H1 (cell line): ENCODE measurements at regions not wholly inside any gene's neighbourhood (a gene's known extent, or its start where the extent isn't known, plus 50 kb on each side); places are given as distances from the start of the nearest gene placed in this dataset.

Source experiments
- CTCF ChIA-PET: fragments of 300-600 bp; sonication (Branson Sonifier 250); formaldehyde crosslinking; loops from one replicate; lab custom pipeline; 2021; ENCODE audit not compliant: partially characterized antibody; lab: Charles Lee
- POLR2A ChIA-PET: fragments of 300-600 bp; sonication (Branson Sonifier 250); formaldehyde crosslinking; loops from one replicate; lab custom pipeline; 2021; ENCODE audit warnings: inconsistent platforms; ENCODE audit not compliant: partially characterized antibody; lab: Charles Lee
- DNase-seq, 2 experiments: peaks; one replicate each; pipeline versions ENCODE4 v3.0.0 to v3.0.0-alpha.2; 2010 to 2022; ENCODE audit warnings: low spot score in 2 of 2, low read depth in 1 of 2, mixed read lengths in 1 of 2
- FAIRE-seq: peaks from 2 replicates; lab custom pipeline; 2011; peaks lifted over from hg19 to GRCh38; lab: Jason Lieb, UNC
- H2AFZ ChIP-seq: 2 replicates; pipeline ENCODE4 v1.8.1; 2012; ENCODE audit warnings: low read length, inconsistent platforms
- H2AK5ac ChIP-seq: 2 replicates; pipeline ENCODE4 v1.6.1; 2013; ENCODE audit warnings: low read depth, low read length
- H2BK120ac ChIP-seq: replicated peaks from 2 replicates; pipeline ENCODE3; 2013; ENCODE audit warnings: low read depth, low read length, inconsistent platforms
- H2BK12ac ChIP-seq: 2 replicates; pipeline ENCODE4 v1.6.1; 2013; ENCODE audit warnings: low read depth, low read length
- H2BK15ac ChIP-seq: 2 replicates; pipeline ENCODE4 v1.6.1; 2013; ENCODE audit warnings: low read length
- H2BK20ac ChIP-seq: 2 replicates; pipeline ENCODE4 v1.6.1; 2013; ENCODE audit warnings: low read length
- H2BK5ac ChIP-seq: 2 replicates; pipeline ENCODE4 v1.6.1; 2013; ENCODE audit warnings: low read depth, low read length
- H3K14ac ChIP-seq: 2 replicates; pipeline ENCODE4 v1.6.1; 2013; ENCODE audit warnings: inconsistent platforms; ENCODE audit not compliant: insufficient read length
- H3K18ac ChIP-seq: 2 replicates; pipeline ENCODE4 v1.6.1; 2013; ENCODE audit warnings: low read length; ENCODE audit errors: extremely low read depth
- H3K23ac ChIP-seq: 2 replicates; pipeline ENCODE4 v1.6.1; 2013; ENCODE audit warnings: inconsistent platforms; ENCODE audit not compliant: insufficient read length
- H3K23me2 ChIP-seq: 2 replicates; pipeline ENCODE4 v1.6.1; 2013; ENCODE audit warnings: low read depth, low read length
- H3K27ac ChIP-seq: 2 replicates; pipeline ENCODE4 v1.6.1; 2011; ENCODE audit warnings: low read depth, low read length, inconsistent platforms
- H3K27me3 ChIP-seq, 4 experiments: replicated peaks in 1 of 4; 1 replicate in 1 of 4; 2 replicates in 3 of 4; pipeline versions ENCODE4 v1.6.1 to v1.8.1; 2011 to 2013; ENCODE audit warnings: low read length in 3 of 4, mild to moderate bottlenecking in 3 of 4, inconsistent platforms in 2 of 4, mixed read lengths in 2 of 4, moderate library complexity in 1 of 4; ENCODE audit not compliant: control insufficient read depth in 3 of 4, insufficient read depth in 3 of 4; ENCODE audit errors: extremely low read depth in 1 of 4
- H3K36me3 ChIP-seq, 4 experiments: 2 replicates each; pipeline versions ENCODE4 v1.6.1 to v1.8.1; 2011 to 2013; ENCODE audit warnings: mild to moderate bottlenecking in 4 of 4, low read length in 3 of 4, moderate library complexity in 2 of 4, control low read depth in 1 of 4, inconsistent platforms in 1 of 4; ENCODE audit not compliant: insufficient read depth in 4 of 4, control insufficient read depth in 2 of 4
- H3K4ac ChIP-seq: replicated peaks from 2 replicates; pipeline ENCODE3; 2013; ENCODE audit warnings: low read length, low read depth, mixed read lengths, inconsistent platforms; ENCODE audit not compliant: insufficient read length
- H3K4me1 ChIP-seq, 4 experiments: replicated peaks in 1 of 4; 1 replicate in 1 of 4; 2 replicates in 3 of 4; pipeline versions ENCODE4 v1.6.1 to v1.8.1; 2011 to 2013; ENCODE audit warnings: low read length in 3 of 4, inconsistent platforms in 2 of 4, mixed read lengths in 1 of 4; ENCODE audit not compliant: insufficient read depth in 4 of 4, control insufficient read depth in 3 of 4
- H3K4me2 ChIP-seq, 2 experiments: 2 replicates each; pipeline versions ENCODE4 v1.6.1 to v1.8.1; 2011 to 2013; ENCODE audit warnings: low read depth in 2 of 2, low read length in 2 of 2, control low read depth in 1 of 2, inconsistent platforms in 1 of 2, mild to moderate bottlenecking in 1 of 2; ENCODE audit not compliant: insufficient read depth in 1 of 2
- H3K4me3 ChIP-seq, 4 experiments: fragments of 200-600, 300-600 bp in 1 of 4; sonication (generic), shearing (Covaris generic), sonication (Bioruptor Twin) in 1 of 4; 2 replicates each; pipeline versions ENCODE4 v1.5.1 to v1.8.1; 2011 to 2016; ENCODE audit warnings: low read length in 4 of 4, low read depth in 3 of 4, control low read depth in 2 of 4, inconsistent platforms in 2 of 4, mild to moderate bottlenecking in 2 of 4, mixed read lengths in 1 of 4, moderate library complexity in 1 of 4; ENCODE audit not compliant: insufficient read depth in 2 of 4; ENCODE audit errors: extremely low read depth in 1 of 4
- H3K56ac ChIP-seq: replicated peaks from 2 replicates; pipeline ENCODE3; 2013; ENCODE audit warnings: low read depth, mild to moderate bottlenecking, mixed read lengths, low read length, inconsistent platforms; ENCODE audit not compliant: insufficient read length
- H3K79me1 ChIP-seq: 2 replicates; pipeline ENCODE4 v1.6.1; 2013; ENCODE audit warnings: low read depth, low read length, control low read depth
- H3K79me2 ChIP-seq, 2 experiments: 2 replicates each; pipeline versions ENCODE4 v1.6.1 to v1.8.1; 2012 to 2013; ENCODE audit warnings: low read length in 2 of 2, mild to moderate bottlenecking in 2 of 2, inconsistent platforms in 1 of 2; ENCODE audit not compliant: insufficient read depth in 2 of 2, control insufficient read depth in 1 of 2
- H3K9ac ChIP-seq, 4 experiments: replicated peaks in 1 of 4; 1 replicate in 1 of 4; 2 replicates in 3 of 4; pipeline versions ENCODE4 v1.6.1 to v1.8.1; 2011 to 2013; ENCODE audit warnings: low read depth in 3 of 4, low read length in 3 of 4, control low read depth in 2 of 4, mild to moderate bottlenecking in 2 of 4, moderate library complexity in 2 of 4, inconsistent platforms in 1 of 4; ENCODE audit errors: extremely low read depth in 1 of 4
- H3K9me3 ChIP-seq, 2 experiments: 2 replicates each; pipeline versions ENCODE4 v1.6.1 to v1.8.1; 2012 to 2013; ENCODE audit warnings: mild to moderate bottlenecking in 2 of 2, moderate library complexity in 2 of 2, control low read depth in 1 of 2, inconsistent platforms in 1 of 2, low read depth in 1 of 2, low read length in 1 of 2, mixed read lengths in 1 of 2; ENCODE audit not compliant: insufficient read depth in 2 of 2
- H4K20me1 ChIP-seq, 2 experiments: replicated peaks in 1 of 2; 2 replicates each; pipeline versions ENCODE3 to v1.8.1; 2011 to 2013; ENCODE audit warnings: inconsistent platforms in 2 of 2, low read length in 2 of 2, mild to moderate bottlenecking in 1 of 2; ENCODE audit not compliant: insufficient read depth in 2 of 2, control insufficient read depth in 1 of 2
- H4K5ac ChIP-seq: 2 replicates; pipeline ENCODE4 v1.6.1; 2013; ENCODE audit warnings: low read length, low read depth, mixed read lengths, inconsistent platforms; ENCODE audit not compliant: insufficient read length
- H4K8ac ChIP-seq: 2 replicates; pipeline ENCODE4 v1.8.0; 2013; ENCODE audit warnings: mild to moderate bottlenecking, moderate library complexity, low read length, inconsistent platforms; ENCODE audit not compliant: insufficient read depth; ENCODE audit errors: extremely low read depth
- H4K91ac ChIP-seq: replicated peaks from 2 replicates; pipeline ENCODE3; 2013; ENCODE audit warnings: low read length, mixed read lengths, inconsistent platforms; ENCODE audit not compliant: insufficient read length
- ATF2 ChIP-seq: IDR thresholded peaks from 2 replicates; pipeline ENCODE4 v1.6.1; 2012; ENCODE audit warnings: low read length, inconsistent platforms
- E2F6 ChIP-seq: IDR thresholded peaks from 2 replicates; pipeline ENCODE4 v1.6.1; 2012; ENCODE audit warnings: inconsistent platforms
- GABPA ChIP-seq: IDR thresholded peaks from 2 replicates; pipeline ENCODE4 v1.6.1; 2011; ENCODE audit warnings: mild to moderate bottlenecking, low read length, moderate library complexity, borderline replicate concordance; ENCODE audit not compliant: insufficient read depth
- MAX ChIP-seq: IDR thresholded peaks from 2 replicates; pipeline ENCODE4 v1.6.1; 2012; ENCODE audit warnings: inconsistent platforms
- NANOG ChIP-seq: IDR thresholded peaks from 2 replicates; pipeline ENCODE4 v1.6.1; 2011; ENCODE audit warnings: low read length, low read depth, mild to moderate bottlenecking, inconsistent platforms; ENCODE audit not compliant: insufficient read depth, poor library complexity, severe bottlenecking
- RFX5 ChIP-seq: IDR thresholded peaks from 2 replicates; pipeline ENCODE4 v1.6.1; 2011; ENCODE audit warnings: low read depth, low read length, improper control_type of control experiment, borderline replicate concordance
- WGBS, 2 experiments: shearing (Covaris generic) in 1 of 2; methylation state at CpG; one replicate each; pipeline versions ENCODE4 v1.1.6 to v1.1.7; 2013 to 2015; ENCODE audit warnings: low lambda C conversion rate in 2 of 2, mixed read lengths in 2 of 2, inconsistent platforms in 1 of 2, low coverage in 1 of 2, missing lambda C conversion rate in 1 of 2; ENCODE audit not compliant: insufficient replicate concordance in 2 of 2, insufficient coverage in 1 of 2, insufficient read length in 1 of 2; ENCODE audit errors: extremely low coverage in 1 of 2, missing lambda C conversion rate in 1 of 2; 5-methylcytosine and 5-hydroxymethylcytosine counted together
- TF ChIP-seq, protein P1 (sequence below), 3 experiments: IDR thresholded peaks; 1 replicate in 2 of 3; 2 replicates in 1 of 3; pipeline versions ENCODE4 v1.5.1 to v1.6.1; 2011; ENCODE audit warnings: low read length in 3 of 3, mild to moderate bottlenecking in 3 of 3, inconsistent platforms in 2 of 3, low read depth in 1 of 3, moderate library complexity in 1 of 3; ENCODE audit not compliant: insufficient read depth in 1 of 3; ENCODE audit errors: control extremely low read depth in 1 of 3

- Histone ChIP-seq H2BK15ac (no peak overlapping the region), H3K27me3 (no peaks in the 10 kb centered on the region), H3K56ac (no peak overlapping the region), H3K4me2 (no peak overlapping the region), H3K36me3 (no peaks in the 10 kb centered on the region), H2BK120ac (no peak overlapping the region), H3K9me3 (no peaks in the 10 kb centered on the region), H3K18ac (no peak overlapping the region), H4K5ac (no peak overlapping the region), H4K91ac (no peak overlapping the region), H2BK12ac (no peak overlapping the region), H2AK5ac (no peak overlapping the region), H3K9ac (no peak overlapping the region), H2AFZ (peak overlapping the region; percentile 58; the same call in 1 of the 2 replicates), H2BK5ac (no peak overlapping the region), H3K4me1 (0 out of 7 replicates have a peak, but pooled peaks cover 0 to 2% (median 0%) of the 10 kb centered on the region in 4 experiments), H3K14ac (no peak overlapping the region), H2BK20ac (no peak overlapping the region), H3K4me3 (no peak overlapping the region), H3K27ac (no peak overlapping the region), H3K79me1 (no peaks in the 10 kb centered on the region), H4K8ac (no peak overlapping the region), H4K20me1 (no peaks in the 10 kb centered on the region), H3K79me2 (no peaks in the 10 kb centered on the region), H3K23me2 (no peaks in the 10 kb centered on the region), H3K23ac (no peak overlapping the region), H3K4ac (no peak overlapping the region)
- POLR2A ChIA-PET = no interaction called here
- WGBS, 2 experiments = 93% methylated on average over 4 of the region's 4 CpGs; no CpG with 5 or more reads in 1 of the 2 experiments
- DNase-seq (no peak), FAIRE-seq (no peak)
- CTCF ChIA-PET = no interaction called here
- TF ChIP-seq RFX5 (no peak), GABPA (no peak), NANOG (no peak), E2F6 (no peak), MAX (no peak), ATF2 (no peak)
- TF ChIP-seq, protein P1, sequence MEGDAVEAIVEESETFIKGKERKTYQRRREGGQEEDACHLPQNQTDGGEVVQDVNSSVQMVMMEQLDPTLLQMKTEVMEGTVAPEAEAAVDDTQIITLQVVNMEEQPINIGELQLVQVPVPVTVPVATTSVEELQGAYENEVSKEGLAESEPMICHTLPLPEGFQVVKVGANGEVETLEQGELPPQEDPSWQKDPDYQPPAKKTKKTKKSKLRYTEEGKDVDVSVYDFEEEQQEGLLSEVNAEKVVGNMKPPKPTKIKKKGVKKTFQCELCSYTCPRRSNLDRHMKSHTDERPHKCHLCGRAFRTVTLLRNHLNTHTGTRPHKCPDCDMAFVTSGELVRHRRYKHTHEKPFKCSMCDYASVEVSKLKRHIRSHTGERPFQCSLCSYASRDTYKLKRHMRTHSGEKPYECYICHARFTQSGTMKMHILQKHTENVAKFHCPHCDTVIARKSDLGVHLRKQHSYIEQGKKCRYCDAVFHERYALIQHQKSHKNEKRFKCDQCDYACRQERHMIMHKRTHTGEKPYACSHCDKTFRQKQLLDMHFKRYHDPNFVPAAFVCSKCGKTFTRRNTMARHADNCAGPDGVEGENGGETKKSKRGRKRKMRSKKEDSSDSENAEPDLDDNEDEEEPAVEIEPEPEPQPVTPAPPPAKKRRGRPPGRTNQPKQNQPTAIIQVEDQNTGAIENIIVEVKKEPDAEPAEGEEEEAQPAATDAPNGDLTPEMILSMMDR (IDR thresholded peaks at IDR 0.05; ENCODE audit: control extremely low read depth in 1 of 3, insufficient read depth in 1 of 3, low read depth in 1 of 3, low read length in 3 of 3) = no peak
Measured at GRCh38 chr13:78087966-78088678, 169.5 kb upstream of the EDNRB start.
